ENCODE measurements at regions not wholly inside any gene's neighbourhood (a gene's known extent, or its start where the extent isn't known, plus 50 kb on each side); places are given as distances from the start of the nearest gene placed in this dataset.

DNA sequence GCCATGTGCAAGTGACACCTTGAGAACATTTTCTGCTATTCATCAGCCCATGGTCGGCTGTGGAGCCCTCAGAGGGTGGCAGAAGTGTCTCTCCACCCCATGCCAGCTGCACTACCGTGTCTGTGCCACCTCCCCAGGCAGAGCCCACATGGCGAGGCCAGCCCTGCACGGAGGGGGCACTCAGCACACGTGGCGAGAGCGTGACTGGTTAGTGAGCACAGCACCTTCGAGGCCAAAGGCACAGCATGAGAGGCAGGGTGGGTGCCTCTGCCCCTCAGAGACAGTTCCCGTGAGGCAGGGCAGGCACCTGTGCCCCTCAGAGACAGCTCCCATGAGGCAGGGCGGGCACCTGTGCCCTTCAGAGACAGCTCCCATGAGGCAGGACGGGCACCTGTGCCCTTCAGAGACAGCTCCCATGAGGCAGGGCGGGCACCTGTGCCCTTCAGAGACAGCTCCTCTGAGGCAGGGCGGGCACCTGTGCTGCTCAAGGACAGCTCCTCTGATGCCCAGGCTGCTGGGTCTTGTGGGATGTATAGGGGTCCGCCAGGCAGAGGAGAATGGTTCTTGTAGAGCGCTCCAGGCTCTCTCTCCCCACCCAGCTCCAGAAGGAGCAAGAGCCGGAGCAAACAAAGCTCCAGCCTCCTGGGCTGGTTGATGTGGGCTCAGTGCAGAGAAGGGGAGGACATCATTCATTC, 179.8 kb upstream of the PPP1R26 start (continued):
- TF ChIP-seq, protein P1, sequence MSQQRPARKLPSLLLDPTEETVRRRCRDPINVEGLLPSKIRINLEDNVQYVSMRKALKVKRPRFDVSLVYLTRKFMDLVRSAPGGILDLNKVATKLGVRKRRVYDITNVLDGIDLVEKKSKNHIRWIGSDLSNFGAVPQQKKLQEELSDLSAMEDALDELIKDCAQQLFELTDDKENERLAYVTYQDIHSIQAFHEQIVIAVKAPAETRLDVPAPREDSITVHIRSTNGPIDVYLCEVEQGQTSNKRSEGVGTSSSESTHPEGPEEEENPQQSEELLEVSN (IDR thresholded peaks at IDR 0.05; ENCODE audit: borderline replicate concordance, low read depth) = no peak
- TF ChIP-seq RNF2 (IDR thresholded peaks at IDR 0.05; ENCODE audit: borderline replicate concordance, low read depth) (no peak), HOXB5 (CRISPR knock-in tag; IDR thresholded peaks at IDR 0.05) (no peak), EHF (CRISPR knock-in tag; IDR thresholded peaks at IDR 0.05) (no peak)
- TF ChIP-seq, protein P2, sequence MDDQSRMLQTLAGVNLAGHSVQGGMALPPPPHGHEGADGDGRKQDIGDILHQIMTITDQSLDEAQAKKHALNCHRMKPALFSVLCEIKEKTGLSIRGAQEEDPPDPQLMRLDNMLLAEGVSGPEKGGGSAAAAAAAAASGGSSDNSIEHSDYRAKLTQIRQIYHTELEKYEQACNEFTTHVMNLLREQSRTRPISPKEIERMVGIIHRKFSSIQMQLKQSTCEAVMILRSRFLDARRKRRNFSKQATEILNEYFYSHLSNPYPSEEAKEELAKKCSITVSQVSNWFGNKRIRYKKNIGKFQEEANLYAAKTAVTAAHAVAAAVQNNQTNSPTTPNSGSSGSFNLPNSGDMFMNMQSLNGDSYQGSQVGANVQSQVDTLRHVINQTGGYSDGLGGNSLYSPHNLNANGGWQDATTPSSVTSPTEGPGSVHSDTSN (IDR thresholded peaks at IDR 0.05) = no peak

DNA sequence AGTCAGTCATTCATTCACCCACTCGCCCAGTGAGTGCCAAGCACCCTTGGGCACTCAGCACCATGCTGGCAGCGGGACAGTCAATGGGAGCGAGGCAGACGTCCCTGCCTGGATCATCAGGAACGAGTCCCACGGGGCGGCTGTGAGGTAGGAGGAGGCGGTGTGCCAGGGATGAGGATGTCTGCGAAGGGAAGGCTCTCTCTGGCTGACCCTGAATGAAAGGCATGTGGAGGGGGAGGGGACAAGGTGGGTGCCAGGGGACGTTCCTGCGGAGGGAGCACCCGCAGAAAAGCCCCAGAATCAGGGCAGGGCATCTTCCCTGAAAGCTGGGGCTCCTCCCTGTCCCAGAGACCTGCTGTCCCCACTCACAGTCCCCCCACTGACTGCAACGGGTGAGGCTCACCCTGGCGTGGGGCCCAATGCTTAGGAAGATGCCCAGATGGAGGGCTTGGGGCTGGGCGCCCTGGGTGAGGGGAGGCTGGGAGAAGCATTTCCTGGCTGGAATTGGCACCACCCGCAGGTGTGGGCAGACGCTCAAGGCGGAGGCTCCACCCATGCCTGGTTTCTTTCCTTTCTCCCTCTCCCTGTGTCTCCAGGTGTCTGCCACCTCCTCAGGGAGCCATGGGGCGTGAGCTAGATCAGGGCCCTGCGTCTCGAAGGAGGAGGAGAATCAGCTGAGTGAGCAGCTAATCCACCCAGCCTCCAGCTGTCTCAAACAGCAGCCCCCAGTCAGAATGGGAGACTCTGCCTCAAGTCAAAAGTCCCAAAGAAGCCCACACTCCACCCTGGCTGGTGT, 179.0 kb upstream of the PPP1R26 start:
- ChIA-PET POLR2A (no interaction called here), CTCF (interaction anchor here (1.5 to 1.6 kb wide), 2 partner anchors 69 to 112 kb away, joined by 3 to 4 read pairs; no protein-coding TSS in a partner anchor)
- 22% methylated on average over 19 of the region's 21 CpGs for WGBS (ENCODE audit: missing lambda C conversion rate)
- H3K27ac ChIP-seq = no peak overlapping the region
- DNase-seq (ENCODE audit: low read depth in 1 of 2, low spot score in 1 of 2) = no peak
- H3K4me3 ChIP-seq = no peak overlapping the region
- no peak for TF ChIP-seq GATA3 (IDR thresholded peaks at IDR 0.05; ENCODE audit: borderline replicate concordance)
- TF ChIP-seq KDM5A (IDR thresholded peaks at IDR 0.05) = no peak
- TF ChIP-seq CHD2 (IDR thresholded peaks at IDR 0.05; ENCODE audit: low read length, partially characterized antibody) = no peak
- no peak for TF ChIP-seq TFCP2L1 (CRISPR knock-in tag; IDR thresholded peaks at IDR 0.05)
- TF ChIP-seq HEYL (CRISPR knock-in tag; IDR thresholded peaks at IDR 0.05) = no peak
- TF ChIP-seq, protein P3, sequence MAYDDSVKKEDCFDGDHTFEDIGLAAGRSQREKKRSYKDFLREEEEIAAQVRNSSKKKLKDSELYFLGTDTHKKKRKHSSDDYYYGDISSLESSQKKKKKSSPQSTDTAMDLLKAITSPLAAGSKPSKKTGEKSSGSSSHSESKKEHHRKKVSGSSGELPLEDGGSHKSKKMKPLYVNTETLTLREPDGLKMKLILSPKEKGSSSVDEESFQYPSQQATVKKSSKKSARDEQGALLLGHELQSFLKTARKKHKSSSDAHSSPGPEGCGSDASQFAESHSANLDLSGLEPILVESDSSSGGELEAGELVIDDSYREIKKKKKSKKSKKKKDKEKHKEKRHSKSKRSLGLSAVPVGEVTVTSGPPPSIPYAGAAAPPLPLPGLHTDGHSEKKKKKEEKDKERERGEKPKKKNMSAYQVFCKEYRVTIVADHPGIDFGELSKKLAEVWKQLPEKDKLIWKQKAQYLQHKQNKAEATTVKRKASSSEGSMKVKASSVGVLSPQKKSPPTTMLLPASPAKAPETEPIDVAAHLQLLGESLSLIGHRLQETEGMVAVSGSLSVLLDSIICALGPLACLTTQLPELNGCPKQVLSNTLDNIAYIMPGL (CRISPR knock-in tag; IDR thresholded peaks at IDR 0.05; ENCODE audit: borderline replicate concordance) = no peak
- TF ChIP-seq HOXB13 (CRISPR knock-in tag; IDR thresholded peaks at IDR 0.05; ENCODE audit: low read depth) = no peak
- FAIRE-seq = no peak
- no peaks in the 10 kb centered on the region for H3K4me1 ChIP-seq
- H3K4me2 ChIP-seq = no peak overlapping the region
- ATAC-seq = no peak
- H3K9me3 ChIP-seq = no peaks in the 10 kb centered on the region

DNA sequence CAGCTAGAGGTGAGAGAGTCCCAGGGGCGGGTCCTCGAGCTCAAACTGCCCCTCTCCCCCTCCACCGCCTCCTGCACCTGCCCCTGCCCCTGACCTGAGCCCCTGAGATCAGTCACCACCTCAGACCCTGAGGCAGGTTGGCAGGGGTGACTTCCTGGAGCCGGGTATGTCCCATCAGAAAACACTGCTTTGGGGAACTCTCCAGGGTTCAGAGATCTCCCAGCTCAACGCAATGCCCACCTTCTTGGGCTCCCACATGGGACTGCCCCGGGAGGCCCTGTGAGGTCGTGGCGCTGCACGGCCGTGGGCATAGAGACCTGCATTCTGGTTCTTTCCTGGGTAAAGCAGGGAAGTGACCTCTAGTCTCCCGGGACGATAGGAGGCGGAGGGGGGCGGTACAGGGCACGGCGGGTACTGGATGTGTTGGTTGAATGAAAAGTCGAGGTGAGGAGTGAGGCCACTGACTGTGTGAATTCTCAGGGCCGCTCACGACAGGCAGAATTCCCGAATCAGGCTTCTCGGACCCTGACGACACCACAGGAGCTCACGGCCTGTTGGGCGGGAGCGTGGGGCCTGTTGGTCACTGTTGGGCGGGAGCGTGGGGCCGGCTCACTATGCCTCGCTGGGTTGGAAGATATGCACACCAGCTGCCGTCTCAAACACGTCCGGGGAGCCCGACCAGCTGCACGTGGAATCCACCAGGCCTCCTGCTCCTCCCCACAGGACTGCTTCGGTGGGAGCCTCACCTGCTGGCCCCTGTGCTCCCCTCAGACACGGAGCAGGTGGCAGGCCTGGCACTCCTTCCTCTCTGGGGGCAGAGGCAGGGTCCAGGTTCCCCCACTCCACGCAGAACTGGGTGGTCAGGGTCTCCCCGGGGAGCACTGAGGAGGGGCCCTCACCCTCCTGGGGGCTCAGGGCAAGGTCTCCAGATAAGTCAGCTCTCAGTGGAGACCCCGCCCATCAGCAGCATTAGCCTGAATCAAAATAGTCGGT, 178.0 kb upstream of the PPP1R26 start:
- Histone ChIP-seq H3K9me3 (no peaks in the 10 kb centered on the region), H3K4me2 (no peak overlapping the region), H3K4me3 (no peak overlapping the region), H3K4me1 (no peaks in the 10 kb centered on the region), H3K27ac (no peak overlapping the region)
- CTCF ChIA-PET = no interaction called here
- 40% methylated on average over 31 of the region's 40 CpGs for WGBS (ENCODE audit: missing lambda C conversion rate)
- FAIRE-seq (no peak), DNase-seq (ENCODE audit: low read depth in 1 of 2, low spot score in 1 of 2) (no peak), ATAC-seq (no peak)
- TF ChIP-seq NPAS2 (CRISPR knock-in tag; IDR thresholded peaks at IDR 0.05; ENCODE audit: borderline replicate concordance) = no peak
- no peak for TF ChIP-seq EHF (CRISPR knock-in tag; IDR thresholded peaks at IDR 0.05)
- TF ChIP-seq ZC3H11A (IDR thresholded peaks at IDR 0.05) = no peak
- no peak for TF ChIP-seq HDAC2 (IDR thresholded peaks at IDR 0.05)
- POLR2A ChIA-PET = no interaction called here

All from A549 (cell line).